Mesenchymal stem cell (in vitro differentiated cells and primary cell): ENCODE measurements at regions not wholly inside any gene's neighbourhood (a gene's known extent, or its start where the extent isn't known, plus 50 kb on each side); places are given as distances from the start of the nearest gene placed in this dataset.
A peak's percentile ranks its signal among the peaks of the same experiment; 100 is the strongest.

Source experiments
- DNase-seq: peaks from one replicate; pipeline ENCODE4 v3.0.0-alpha.2; 2013
- H2AFZ ChIP-seq: one replicate; pipeline ENCODE4 v1.6.1; 2013; ENCODE audit warnings: low read depth, mild to moderate bottlenecking, control low read depth, inconsistent platforms, low read length, moderate library complexity
- H2AK5ac ChIP-seq: 2 replicates; pipeline ENCODE4 v1.6.1; 2013; ENCODE audit warnings: low read length, moderate library complexity, mild to moderate bottlenecking, inconsistent platforms; ENCODE audit not compliant: severe bottlenecking
- H2BK120ac ChIP-seq: one replicate; pipeline ENCODE4 v1.6.1; 2013; ENCODE audit warnings: low read depth, mild to moderate bottlenecking, inconsistent platforms, low read length, moderate library complexity
- H2BK12ac ChIP-seq, 2 experiments: one replicate each; pipeline ENCODE4 v1.6.1; 2013; ENCODE audit warnings: inconsistent platforms in 2 of 2, low read length in 2 of 2, mild to moderate bottlenecking in 2 of 2, moderate library complexity in 2 of 2, control low read depth in 1 of 2
- H2BK15ac ChIP-seq: one replicate; pipeline ENCODE4 v1.6.1; 2013; ENCODE audit warnings: mild to moderate bottlenecking, low read depth, inconsistent platforms; ENCODE audit not compliant: poor library complexity, severe bottlenecking
- H2BK5ac ChIP-seq: 2 replicates; pipeline ENCODE4 v1.6.1; 2013; ENCODE audit warnings: low read depth, mild to moderate bottlenecking, low read length, control low read depth, inconsistent platforms; ENCODE audit not compliant: poor library complexity, severe bottlenecking
- H3K14ac ChIP-seq, 2 experiments: one replicate each; pipeline ENCODE4 v1.6.1; 2013; ENCODE audit warnings: inconsistent platforms in 2 of 2, low read length in 2 of 2, control low read depth in 1 of 2, mild to moderate bottlenecking in 1 of 2, moderate library complexity in 1 of 2
- H3K18ac ChIP-seq, 2 experiments: one replicate each; pipeline ENCODE4 v1.6.1; 2013; ENCODE audit warnings: inconsistent platforms in 2 of 2, low read length in 2 of 2, control low read depth in 1 of 2, low read depth in 1 of 2, mild to moderate bottlenecking in 1 of 2
- H3K23ac ChIP-seq, 2 experiments: one replicate each; pipeline ENCODE4 v1.6.1; 2013; ENCODE audit warnings: inconsistent platforms in 2 of 2, low read length in 2 of 2, mild to moderate bottlenecking in 2 of 2, moderate library complexity in 2 of 2, control low read depth in 1 of 2
- H3K27ac ChIP-seq: 2 replicates; pipeline ENCODE4 v1.5.1; 2013; ENCODE audit warnings: mild to moderate bottlenecking, moderate library complexity, low read length, control low read depth, inconsistent platforms; ENCODE audit not compliant: poor library complexity, severe bottlenecking
- H3K27me3 ChIP-seq, 2 experiments: 2 replicates each; pipeline versions ENCODE4 v1.6.1 to v1.7.0; 2013; ENCODE audit warnings: low read length in 2 of 2, mild to moderate bottlenecking in 2 of 2, moderate library complexity in 2 of 2, control low read depth in 1 of 2, inconsistent platforms in 1 of 2; ENCODE audit not compliant: control insufficient read depth in 1 of 2, insufficient read depth in 1 of 2
- H3K36me3 ChIP-seq, 2 experiments: 2 replicates each; pipeline versions ENCODE4 v1.6.1 to v1.7.0; 2013; ENCODE audit warnings: low read length in 2 of 2, control low read depth in 1 of 2, inconsistent platforms in 1 of 2, low read depth in 1 of 2, mild to moderate bottlenecking in 1 of 2; ENCODE audit not compliant: insufficient read depth in 2 of 2, control insufficient read depth in 1 of 2
- H3K4ac ChIP-seq, 2 experiments: one replicate each; pipeline ENCODE4 v1.6.1; 2013; ENCODE audit warnings: inconsistent platforms in 2 of 2, low read length in 2 of 2, mild to moderate bottlenecking in 2 of 2, moderate library complexity in 2 of 2, control low read depth in 1 of 2, low read depth in 1 of 2
- H3K4me1 ChIP-seq: 2 replicates; pipeline ENCODE4 v1.6.1; 2013; ENCODE audit warnings: low read depth, low read length, control low read depth; ENCODE audit not compliant: control insufficient read depth, insufficient read depth
- H3K4me2 ChIP-seq: 2 replicates; pipeline ENCODE4 v1.6.1; 2013; ENCODE audit warnings: low read length, mild to moderate bottlenecking, inconsistent platforms; ENCODE audit not compliant: poor library complexity, severe bottlenecking
- H3K4me3 ChIP-seq, 2 experiments: 2 replicates each; pipeline versions ENCODE4 v1.5.1 to v1.7.0; 2013; ENCODE audit warnings: low read length in 2 of 2, mild to moderate bottlenecking in 2 of 2, control low read depth in 1 of 2, low read depth in 1 of 2; ENCODE audit not compliant: insufficient read depth in 1 of 2
- H3K79me1 ChIP-seq: replicated peaks from 2 replicates; pipeline ENCODE4 v1.6.1; 2013; ENCODE audit warnings: mild to moderate bottlenecking, control low read depth, low read length, inconsistent platforms; ENCODE audit not compliant: poor library complexity, severe bottlenecking
- H3K9ac ChIP-seq: 2 replicates; pipeline ENCODE4 v1.7.0; 2013; ENCODE audit warnings: mild to moderate bottlenecking, low read length, moderate library complexity
- H3K9me3 ChIP-seq: 2 replicates; pipeline ENCODE4 v1.7.0; 2013; ENCODE audit warnings: mild to moderate bottlenecking, low read length; ENCODE audit not compliant: control insufficient read depth
- H4K8ac ChIP-seq: one replicate; pipeline ENCODE4 v1.6.1; 2013; ENCODE audit warnings: inconsistent platforms, mild to moderate bottlenecking, low read length, moderate library complexity
- H4K91ac ChIP-seq: one replicate; pipeline ENCODE4 v1.6.1; 2013; ENCODE audit warnings: mild to moderate bottlenecking, low read length, inconsistent platforms
- WGBS: methylation state at CpG from one replicate; pipeline ENCODE4 v1.1.7; 2013; ENCODE audit warnings: mixed read lengths; 5-methylcytosine and 5-hydroxymethylcytosine counted together

- H4K91ac ChIP-seq, result no peak overlapping the region
- no peak overlapping the region for H2AFZ ChIP-seq
- no peak overlapping the region for H4K8ac ChIP-seq
- H3K36me3 ChIP-seq, result peaks cover 0 to 5% of the 10 kb centered on the region in 2 experiments
- H2AK5ac ChIP-seq, result no peak overlapping the region
- no peak overlapping the region for H3K4ac ChIP-seq
- peaks cover 33% of the 10 kb centered on the region for H3K4me1 ChIP-seq
- no peak overlapping the region for H3K9ac ChIP-seq
- H3K4me3 ChIP-seq, result no peak overlapping the region
- H3K79me1 ChIP-seq, result peaks cover 36% of the 10 kb centered on the region
- H2BK5ac ChIP-seq, result no peak overlapping the region
- H3K27ac ChIP-seq, result no peak overlapping the region
- no peak overlapping the region for H3K18ac ChIP-seq
- no peak overlapping the region for H3K4me2 ChIP-seq
- H2BK15ac ChIP-seq, result no peak overlapping the region
- H3K9me3 ChIP-seq, result no peaks in the 10 kb centered on the region
- 93% methylated on average over 2 of the region's 5 CpGs for WGBS
- H3K27me3 ChIP-seq, result no peaks in the 10 kb centered on the region
- H3K14ac ChIP-seq, result no peak overlapping the region
- no peak overlapping the region for H3K23ac ChIP-seq
- no peak overlapping the region for H2BK12ac ChIP-seq
- H2BK120ac ChIP-seq, result no peak overlapping the region
- DNase-seq, result no peak
Observed at GRCh38 chr14:100432652-100433427, 109.7 kb downstream of the SLC25A47 start.

GRCh38 chr14:100433428-100433814 is 110.3 kb downstream of the SLC25A47 start:
- Histone ChIP-seq H3K4ac (no peak overlapping the region), H3K9ac (no peak overlapping the region), H3K4me3 (no peak overlapping the region), H3K27ac (no peak overlapping the region), H3K4me2 (no peak overlapping the region), H3K27me3 (no peaks in the 10 kb centered on the region), H4K8ac (no peak overlapping the region), H3K79me1 (peaks cover 31% of the 10 kb centered on the region), H3K4me1 (peaks cover 27% of the 10 kb centered on the region), H4K91ac (no peak overlapping the region), H2AFZ (no peak overlapping the region), H3K18ac (no peak overlapping the region), H2AK5ac (no peak overlapping the region), H3K23ac (no peak overlapping the region), H3K36me3 (peaks cover 0 to 5% of the 10 kb centered on the region in 2 experiments), H2BK12ac (no peak overlapping the region), H2BK15ac (no peak overlapping the region), H2BK5ac (no peak overlapping the region), H3K9me3 (no peaks in the 10 kb centered on the region), H3K14ac (no peak overlapping the region), H2BK120ac (no peak overlapping the region)
- WGBS, result 86% methylated on average over 2 of the region's 4 CpGs
- DNase-seq, result no peak

GRCh38 chr14:100434033-100434601 is 111.0 kb downstream of the SLC25A47 start:
- Histone ChIP-seq H3K4ac (no peak overlapping the region), H3K9ac (no peak overlapping the region), H3K36me3 (peaks cover 0 to 5% of the 10 kb centered on the region in 2 experiments), H4K8ac (no peak overlapping the region), H2BK5ac (no peak overlapping the region), H3K4me2 (no peak overlapping the region), H2BK15ac (no peak overlapping the region), H2AK5ac (no peak overlapping the region), H2BK120ac (no peak overlapping the region), H3K14ac (no peak overlapping the region), H3K4me3 (no peak overlapping the region), H3K23ac (no peak overlapping the region), H2BK12ac (no peak overlapping the region), H3K9me3 (no peaks in the 10 kb centered on the region), H4K91ac (no peak overlapping the region), H3K27me3 (no peaks in the 10 kb centered on the region), H3K4me1 (peaks cover 29% of the 10 kb centered on the region), H2AFZ (no peak overlapping the region), H3K27ac (no peak overlapping the region), H3K79me1 (peaks cover 32% of the 10 kb centered on the region), H3K18ac (no peak overlapping the region)
- DNase-seq, result no peak
- WGBS, result 94% methylated on average over 2 of the region's 3 CpGs

GRCh38 chr14:100434911-100435438 is 111.8 kb downstream of the SLC25A47 start:
- Histone ChIP-seq H2AFZ (no peak overlapping the region), H3K4me1 (peaks cover 31% of the 10 kb centered on the region), H4K91ac (no peak overlapping the region), H3K14ac (no peak overlapping the region), H2AK5ac (peak overlapping the region; percentile 70), H3K4ac (no peak overlapping the region), H3K9me3 (no peaks in the 10 kb centered on the region), H3K27me3 (no peaks in the 10 kb centered on the region), H2BK5ac (no peak overlapping the region), H3K9ac (no peak overlapping the region), H3K79me1 (peaks cover 27% of the 10 kb centered on the region), H2BK15ac (no peak overlapping the region), H3K23ac (no peak overlapping the region), H3K18ac (no peak overlapping the region), H4K8ac (no peak overlapping the region), H3K36me3 (peaks cover 0 to 5% of the 10 kb centered on the region in 2 experiments), H3K4me2 (no peak overlapping the region), H2BK12ac (no peak overlapping the region), H2BK120ac (no peak overlapping the region), H3K27ac (no peak overlapping the region), H3K4me3 (no peak overlapping the region)
- WGBS, result 87% methylated on average over 6 of the region's 6 CpGs
- no peak for DNase-seq
